Fibroblast of lung (primary cell): ENCODE measurements at regions not wholly inside any gene's neighbourhood (a gene's known extent, or its start where the extent isn't known, plus 50 kb on each side); places are given as distances from the start of the nearest gene placed in this dataset.

ENCODE experiments used
- DNase-seq, 2 donors: peaks; one replicate each; pipeline versions ENCODE4 v3.0.0 to v3.0.0-alpha.2; 2010; ENCODE audit warnings: low read depth in 2 of 2
- H2AFZ ChIP-seq: 2 replicates; pipeline ENCODE4 v1.5.1; 2012; ENCODE audit warnings: low read length, control low read depth, inconsistent platforms
- H3K27ac ChIP-seq: 2 replicates; pipeline ENCODE4 v1.5.1; 2011; ENCODE audit warnings: low read length, control low read depth; ENCODE audit not compliant: insufficient read depth
- H3K27me3 ChIP-seq: 2 replicates; pipeline ENCODE4 v1.5.1; 2011; ENCODE audit warnings: mild to moderate bottlenecking, low read length; ENCODE audit not compliant: control insufficient read depth, insufficient read depth
- H3K36me3 ChIP-seq: 2 replicates; pipeline ENCODE4 v1.5.1; 2011; ENCODE audit warnings: low read length; ENCODE audit not compliant: control insufficient read depth, insufficient read depth
- H3K4me1 ChIP-seq: 2 replicates; pipeline ENCODE4 v1.5.1; 2011; ENCODE audit warnings: low read length; ENCODE audit not compliant: control insufficient read depth, insufficient read depth; ENCODE audit errors: extremely low read depth
- H3K4me2 ChIP-seq: 2 replicates; pipeline ENCODE4 v1.5.1; 2011; ENCODE audit warnings: low read length, control low read depth; ENCODE audit not compliant: insufficient read depth; ENCODE audit errors: extremely low read depth
- H3K4me3 ChIP-seq, 4 experiments: fragments of 200-600 bp in 1 of 4; sonication (generic) in 1 of 4; replicated peaks in 1 of 4; 2 replicates each; pipeline ENCODE4 v1.5.1; 2011 to 2016; ENCODE audit warnings: low read length in 4 of 4, low read depth in 3 of 4, mild to moderate bottlenecking in 3 of 4, control low read depth in 2 of 4, inconsistent platforms in 1 of 4, mixed read lengths in 1 of 4; ENCODE audit not compliant: insufficient read depth in 1 of 4; ENCODE audit errors: control extremely low read depth in 1 of 4
- H3K79me2 ChIP-seq: 2 replicates; pipeline ENCODE4 v1.5.1; 2012; ENCODE audit warnings: mild to moderate bottlenecking, low read length, inconsistent platforms; ENCODE audit not compliant: control insufficient read depth, insufficient read depth
- H3K9ac ChIP-seq: 2 replicates; pipeline ENCODE4 v1.5.1; 2011; ENCODE audit warnings: mild to moderate bottlenecking, low read length, control low read depth; ENCODE audit not compliant: insufficient read depth
- H3K9me3 ChIP-seq: 2 replicates; pipeline ENCODE4 v1.5.1; 2012; ENCODE audit warnings: low read depth, low read length; ENCODE audit not compliant: control insufficient read depth, insufficient read depth
- H4K20me1 ChIP-seq: 2 replicates; pipeline ENCODE4 v1.5.1; 2011; ENCODE audit warnings: low read length; ENCODE audit not compliant: control insufficient read depth, insufficient read depth; ENCODE audit errors: extremely low read depth
- CTCF ChIP-seq, 2 donors: IDR thresholded peaks in 1 of 2; conservative IDR thresholded peaks in 1 of 2; 1 replicate in 1 of 2; 2 replicates in 1 of 2; pipeline ENCODE4 v1.5.1; 2011 to 2012; ENCODE audit warnings: low read length in 2 of 2, control low read depth in 1 of 2, inconsistent platforms in 1 of 2, low read depth in 1 of 2, mild to moderate bottlenecking in 1 of 2
- EZH2 ChIP-seq: IDR thresholded peaks from 2 replicates; pipeline ENCODE4 v1.5.1; 2012; ENCODE audit warnings: low read length, control low read depth, mild to moderate bottlenecking; ENCODE audit errors: missing control alignments

- Histone ChIP-seq H3K4me3 (no peak overlapping the region), H3K4me2 (no peak overlapping the region), H3K36me3 (no peaks in the 10 kb centered on the region), H3K27me3 (no peaks in the 10 kb centered on the region), H3K4me1 (no peaks in the 10 kb centered on the region), H3K27ac (no peak overlapping the region), H4K20me1 (no peaks in the 10 kb centered on the region), H3K79me2 (no peaks in the 10 kb centered on the region), H2AFZ (no peak overlapping the region), H3K9me3 (no peaks in the 10 kb centered on the region), H3K9ac (no peak overlapping the region)
- no peak for DNase-seq
- TF ChIP-seq EZH2: no peak
These were observed 615.7 kb upstream of the ARID1B start for GRCh38 chr6:156161471-156161870.

GRCh38 chr6:156160795-156161165, 616.4 kb upstream of the ARID1B start:
- Histone ChIP-seq H3K27me3 (no peaks in the 10 kb centered on the region), H3K4me2 (no peak overlapping the region), H4K20me1 (no peaks in the 10 kb centered on the region), H3K79me2 (no peaks in the 10 kb centered on the region), H2AFZ (no peak overlapping the region), H3K9ac (no peak overlapping the region), H3K36me3 (no peaks in the 10 kb centered on the region), H3K4me1 (no peaks in the 10 kb centered on the region), H3K9me3 (no peaks in the 10 kb centered on the region), H3K27ac (no peak overlapping the region), H3K4me3 (no peak overlapping the region)
- no peak for TF ChIP-seq EZH2
- no peak for TF ChIP-seq CTCF (conservative IDR thresholded peaks at IDR 0.05 in 1 of 2, IDR thresholded peaks at IDR 0.05 in 1 of 2; ENCODE audit: low read depth in 1 of 2, low read length in 2 of 2)
- no peak for DNase-seq

- H3K9me3 ChIP-seq: no peaks in the 10 kb centered on the region
- no peak overlapping the region for H2AFZ ChIP-seq
- H3K27ac ChIP-seq: no peak overlapping the region
- H3K4me3 ChIP-seq: no peak overlapping the region
- H3K9ac ChIP-seq: no peak overlapping the region
- H3K4me1 ChIP-seq: no peaks in the 10 kb centered on the region
- H4K20me1 ChIP-seq: no peaks in the 10 kb centered on the region
- H3K27me3 ChIP-seq: no peaks in the 10 kb centered on the region
- TF ChIP-seq EZH2 (no peak), CTCF (conservative IDR thresholded peaks at IDR 0.05 in 1 of 2, IDR thresholded peaks at IDR 0.05 in 1 of 2; ENCODE audit: low read depth in 1 of 2, low read length in 2 of 2) (no peak)
- no peaks in the 10 kb centered on the region for H3K79me2 ChIP-seq
- no peak for DNase-seq
- no peak overlapping the region for H3K4me2 ChIP-seq
- no peaks in the 10 kb centered on the region for H3K36me3 ChIP-seq
These were observed 617.0 kb upstream of the ARID1B start for GRCh38 chr6:156160007-156160794.
